ENCODE measurements at regions not wholly inside any gene's neighbourhood (a gene's known extent, or its start where the extent isn't known, plus 50 kb on each side); places are given as distances from the start of the nearest gene placed in this dataset.

GRCh38 chr1:96478228-96478627, 243.4 kb upstream of the PTBP2 start (continued):
- TF ChIP-seq EP300 (IDR thresholded peaks at IDR 0.05; ENCODE audit: borderline replicate concordance in 1 of 2, low read depth in 2 of 2, low read length in 2 of 2), result no peak
- TF ChIP-seq SAP30 (IDR thresholded peaks at IDR 0.05; ENCODE audit: insufficient read depth, insufficient replicate concordance, low read length), result no peak
- TF ChIP-seq MAFK (IDR thresholded peaks at IDR 0.05; ENCODE audit: low read depth, low read length), result no peak
- no peak for TF ChIP-seq EGR1 (IDR thresholded peaks at IDR 0.05; ENCODE audit: borderline replicate concordance, low read depth, low read length)
- no peak for TF ChIP-seq RBBP5 (IDR thresholded peaks at IDR 0.05; ENCODE audit: borderline replicate concordance, low read depth, low read length)
- TF ChIP-seq EZH2 (IDR thresholded peaks at IDR 0.05; ENCODE audit: low read depth, low read length, severe bottlenecking), result no peak

All from H1 (cell line).